ENCODE measurements at regions not wholly inside any gene's neighbourhood (a gene's known extent, or its start where the extent isn't known, plus 50 kb on each side); places are given as distances from the start of the nearest gene placed in this dataset.

GRCh38 chr6:139738801-139739455 is 364.5 kb upstream of the CITED2 start:
- no peak overlapping the region for H2BK12ac ChIP-seq (ENCODE audit: low read length in 2 of 2)
- WGBS, result 100% methylated on average over 1 of the region's 3 CpGs
- no peak overlapping the region for H4K91ac ChIP-seq (ENCODE audit: low read length)

DNA sequence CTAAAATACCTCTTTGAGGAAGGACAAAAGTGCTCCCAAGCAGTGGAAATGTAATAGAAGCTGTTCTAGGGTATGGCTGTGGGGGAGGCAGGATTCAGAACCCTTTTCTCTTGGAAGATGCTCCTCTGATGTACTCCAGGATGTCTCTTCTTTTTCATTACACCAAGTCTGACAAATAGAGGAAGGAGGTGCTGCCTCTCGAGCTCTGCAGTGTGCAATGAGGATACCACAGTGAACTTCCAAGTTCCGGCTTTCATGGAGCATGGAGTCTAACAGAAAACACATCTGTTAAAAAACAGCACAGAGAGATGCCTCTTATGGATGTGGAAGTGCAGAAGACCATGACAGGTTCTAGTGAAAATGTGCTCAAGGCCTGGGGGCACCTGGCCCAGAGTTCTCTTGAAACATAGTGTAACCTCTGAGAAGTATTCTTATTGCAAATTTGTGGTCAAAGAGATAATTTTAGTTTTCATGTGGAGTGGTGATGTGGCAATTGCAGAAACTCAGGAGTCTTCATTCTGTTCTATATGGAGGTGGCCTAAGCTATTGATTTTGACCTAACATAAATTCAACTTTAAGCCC is 362.0 kb upstream of the CITED2 start:
- no peaks in the 10 kb centered on the region for H3K36me3 ChIP-seq (ENCODE audit: control insufficient read depth in 1 of 2, insufficient read depth in 2 of 2, low read depth in 1 of 2, low read length in 2 of 2)
- H3K27ac ChIP-seq (ENCODE audit: low read length, poor library complexity, severe bottlenecking), result no peak overlapping the region
- H2AK5ac ChIP-seq (ENCODE audit: low read length, severe bottlenecking), result peak overlapping the region; percentile 6
- H2BK15ac ChIP-seq (ENCODE audit: low read depth, poor library complexity, severe bottlenecking), result no peak overlapping the region
- no peaks in the 10 kb centered on the region for H3K79me1 ChIP-seq (replicated peaks; ENCODE audit: low read length, poor library complexity, severe bottlenecking)
- no peak overlapping the region for H2BK120ac ChIP-seq (ENCODE audit: low read depth, low read length)
- H3K4ac ChIP-seq (ENCODE audit: low read depth in 1 of 2, low read length in 2 of 2), result peak overlapping the region in 1 of 2 experiments; percentile 30
- H2BK12ac ChIP-seq (ENCODE audit: low read length in 2 of 2), result no peak overlapping the region
- no peak overlapping the region for H3K4me2 ChIP-seq (ENCODE audit: low read length, poor library complexity, severe bottlenecking)
- H3K23ac ChIP-seq (ENCODE audit: low read length in 2 of 2), result no peak overlapping the region
- no peak for DNase-seq
- no peak overlapping the region for H3K14ac ChIP-seq (ENCODE audit: low read length in 2 of 2)
- H3K4me3 ChIP-seq (ENCODE audit: insufficient read depth in 1 of 2, low read depth in 1 of 2, low read length in 2 of 2), result no peak overlapping the region
- H3K27me3 ChIP-seq (ENCODE audit: control insufficient read depth in 1 of 2, insufficient read depth in 1 of 2, low read length in 2 of 2), result no peaks in the 10 kb centered on the region
- peak overlapping the region; percentile 23 for H4K8ac ChIP-seq (ENCODE audit: low read length)
- 78% methylated on average over 2 of the region's 2 CpGs for WGBS
- no peaks in the 10 kb centered on the region for H3K9me3 ChIP-seq (ENCODE audit: control insufficient read depth, low read length)
- H3K9ac ChIP-seq (ENCODE audit: low read length), result no peak overlapping the region
- H2BK5ac ChIP-seq (ENCODE audit: low read depth, low read length, poor library complexity, severe bottlenecking), result no peak overlapping the region
- H2AFZ ChIP-seq (ENCODE audit: low read depth, low read length), result no peak overlapping the region
- H3K18ac ChIP-seq (ENCODE audit: low read depth in 1 of 2, low read length in 2 of 2), result peak overlapping the region in 1 of 2 experiments; percentile 4
- H4K91ac ChIP-seq (ENCODE audit: low read length), result no peak overlapping the region
- peaks cover 3% of the 10 kb centered on the region for H3K4me1 ChIP-seq (ENCODE audit: control insufficient read depth, insufficient read depth, low read depth, low read length)

More at GRCh38 chr6:139738801-139739455, 364.5 kb upstream of the CITED2 start:
- H3K18ac ChIP-seq (ENCODE audit: low read depth in 1 of 2, low read length in 2 of 2), result no peak overlapping the region
- no peak overlapping the region for H2BK120ac ChIP-seq (ENCODE audit: low read depth, low read length)
- no peak for DNase-seq
- H3K4me3 ChIP-seq (ENCODE audit: insufficient read depth in 1 of 2, low read depth in 1 of 2, low read length in 2 of 2), result no peak overlapping the region
- no peak overlapping the region for H2BK15ac ChIP-seq (ENCODE audit: low read depth, poor library complexity, severe bottlenecking)
- no peaks in the 10 kb centered on the region for H3K9me3 ChIP-seq (ENCODE audit: control insufficient read depth, low read length)
- H3K4me2 ChIP-seq (ENCODE audit: low read length, poor library complexity, severe bottlenecking), result no peak overlapping the region
- H2AK5ac ChIP-seq (ENCODE audit: low read length, severe bottlenecking), result no peak overlapping the region
- no peak overlapping the region for H3K23ac ChIP-seq (ENCODE audit: low read length in 2 of 2)
- no peaks in the 10 kb centered on the region for H3K79me1 ChIP-seq (replicated peaks; ENCODE audit: low read length, poor library complexity, severe bottlenecking)
- H4K8ac ChIP-seq (ENCODE audit: low read length), result no peak overlapping the region
- H3K9ac ChIP-seq (ENCODE audit: low read length), result no peak overlapping the region
- no peak overlapping the region for H2AFZ ChIP-seq (ENCODE audit: low read depth, low read length)
- H2BK5ac ChIP-seq (ENCODE audit: low read depth, low read length, poor library complexity, severe bottlenecking), result no peak overlapping the region
- H3K4ac ChIP-seq (ENCODE audit: low read depth in 1 of 2, low read length in 2 of 2), result no peak overlapping the region
- H3K27me3 ChIP-seq (ENCODE audit: control insufficient read depth in 1 of 2, insufficient read depth in 1 of 2, low read length in 2 of 2), result no peaks in the 10 kb centered on the region
- no peaks in the 10 kb centered on the region for H3K4me1 ChIP-seq (ENCODE audit: control insufficient read depth, insufficient read depth, low read depth, low read length)
- H3K36me3 ChIP-seq (ENCODE audit: control insufficient read depth in 1 of 2, insufficient read depth in 2 of 2, low read depth in 1 of 2, low read length in 2 of 2), result no peaks in the 10 kb centered on the region
- H3K27ac ChIP-seq (ENCODE audit: low read length, poor library complexity, severe bottlenecking), result no peak overlapping the region
- no peak overlapping the region for H3K14ac ChIP-seq (ENCODE audit: low read length in 2 of 2)

- Histone ChIP-seq H3K9me3 (ENCODE audit: control insufficient read depth, low read length) (no peaks in the 10 kb centered on the region), H3K4ac (ENCODE audit: low read depth in 1 of 2, low read length in 2 of 2) (no peak overlapping the region), H4K91ac (ENCODE audit: low read length) (no peak overlapping the region), H2BK5ac (ENCODE audit: low read depth, low read length, poor library complexity, severe bottlenecking) (no peak overlapping the region), H3K27me3 (ENCODE audit: control insufficient read depth in 1 of 2, insufficient read depth in 1 of 2, low read length in 2 of 2) (no peaks in the 10 kb centered on the region), H3K79me1 (replicated peaks; ENCODE audit: low read length, poor library complexity, severe bottlenecking) (no peaks in the 10 kb centered on the region), H3K9ac (ENCODE audit: low read length) (peak overlapping the region; percentile 6), H3K36me3 (ENCODE audit: control insufficient read depth in 1 of 2, insufficient read depth in 2 of 2, low read depth in 1 of 2, low read length in 2 of 2) (no peaks in the 10 kb centered on the region), H2AFZ (ENCODE audit: low read depth, low read length) (no peak overlapping the region), H2BK15ac (ENCODE audit: low read depth, poor library complexity, severe bottlenecking) (no peak overlapping the region), H3K18ac (ENCODE audit: low read depth in 1 of 2, low read length in 2 of 2) (no peak overlapping the region), H3K4me1 (ENCODE audit: control insufficient read depth, insufficient read depth, low read depth, low read length) (peaks cover 3% of the 10 kb centered on the region), H2BK120ac (ENCODE audit: low read depth, low read length) (no peak overlapping the region), H3K23ac (ENCODE audit: low read length in 2 of 2) (no peak overlapping the region), H3K4me3 (ENCODE audit: insufficient read depth in 1 of 2, low read depth in 1 of 2, low read length in 2 of 2) (no peak overlapping the region), H2BK12ac (ENCODE audit: low read length in 2 of 2) (no peak overlapping the region), H4K8ac (ENCODE audit: low read length) (no peak overlapping the region), H2AK5ac (ENCODE audit: low read length, severe bottlenecking) (no peak overlapping the region), H3K14ac (ENCODE audit: low read length in 2 of 2) (no peak overlapping the region), H3K27ac (ENCODE audit: low read length, poor library complexity, severe bottlenecking) (no peak overlapping the region), H3K4me2 (ENCODE audit: low read length, poor library complexity, severe bottlenecking) (no peak overlapping the region)
- 27% methylated on average over 3 of the region's 3 CpGs for WGBS
- peak; percentile 46 for DNase-seq
Observed at GRCh38 chr6:139732451-139732850, 358.0 kb upstream of the CITED2 start.

DNA sequence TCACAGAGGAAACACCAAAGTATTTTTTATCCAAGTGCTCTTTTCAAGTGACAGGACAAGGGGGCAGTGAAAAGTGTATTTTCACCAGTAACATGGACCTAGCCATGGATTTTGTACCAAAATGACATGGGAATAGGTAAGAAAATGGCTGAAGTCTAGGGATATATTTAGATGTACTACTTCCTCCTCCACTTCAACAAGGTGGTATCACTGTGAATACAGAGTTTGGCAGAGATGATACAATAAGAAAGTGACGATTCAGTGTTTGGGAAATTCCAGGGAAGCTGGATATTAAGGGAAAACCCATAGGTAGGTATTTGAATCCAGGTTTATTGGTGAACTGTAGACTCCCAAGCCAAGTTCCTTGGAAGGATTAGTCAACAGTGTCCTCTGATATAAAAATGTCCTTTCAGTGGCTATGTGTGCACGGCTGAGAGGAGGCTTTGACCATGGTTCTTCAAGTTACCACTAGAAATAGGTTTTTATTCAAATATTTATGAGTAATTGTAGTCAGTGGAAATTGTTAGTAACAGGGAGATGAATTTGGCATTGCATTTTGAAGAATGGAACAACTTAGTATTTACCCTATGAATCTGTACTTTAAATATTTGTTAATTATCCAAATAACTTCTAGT is 356.0 kb upstream of the CITED2 start:
- H3K27me3 ChIP-seq (ENCODE audit: control insufficient read depth in 1 of 2, insufficient read depth in 1 of 2, low read length in 2 of 2), result no peaks in the 10 kb centered on the region
- no peak overlapping the region for H3K14ac ChIP-seq (ENCODE audit: low read length in 2 of 2)
- H2BK12ac ChIP-seq (ENCODE audit: low read length in 2 of 2), result no peak overlapping the region
- no peak overlapping the region for H3K9ac ChIP-seq (ENCODE audit: low read length)
- H3K27ac ChIP-seq (ENCODE audit: low read length, poor library complexity, severe bottlenecking), result no peak overlapping the region
- no peak overlapping the region for H3K18ac ChIP-seq (ENCODE audit: low read depth in 1 of 2, low read length in 2 of 2)
- no peak overlapping the region for H2BK120ac ChIP-seq (ENCODE audit: low read depth, low read length)
- H2AK5ac ChIP-seq (ENCODE audit: low read length, severe bottlenecking), result no peak overlapping the region
- no peak overlapping the region for H4K91ac ChIP-seq (ENCODE audit: low read length)
- H2BK15ac ChIP-seq (ENCODE audit: low read depth, poor library complexity, severe bottlenecking), result no peak overlapping the region
- H2BK5ac ChIP-seq (ENCODE audit: low read depth, low read length, poor library complexity, severe bottlenecking), result no peak overlapping the region
- no peak overlapping the region for H3K23ac ChIP-seq (ENCODE audit: low read length in 2 of 2)
- no peak overlapping the region for H4K8ac ChIP-seq (ENCODE audit: low read length)
- no peak overlapping the region for H3K4me2 ChIP-seq (ENCODE audit: low read length, poor library complexity, severe bottlenecking)
- H3K79me1 ChIP-seq (replicated peaks; ENCODE audit: low read length, poor library complexity, severe bottlenecking), result no peaks in the 10 kb centered on the region
- H3K36me3 ChIP-seq (ENCODE audit: control insufficient read depth in 1 of 2, insufficient read depth in 2 of 2, low read depth in 1 of 2, low read length in 2 of 2), result no peaks in the 10 kb centered on the region
- H2AFZ ChIP-seq (ENCODE audit: low read depth, low read length), result no peak overlapping the region
- no peak overlapping the region for H3K4ac ChIP-seq (ENCODE audit: low read depth in 1 of 2, low read length in 2 of 2)
- WGBS, result 99% methylated on average over 2 of the region's 2 CpGs
- no peaks in the 10 kb centered on the region for H3K9me3 ChIP-seq (ENCODE audit: control insufficient read depth, low read length)
- no peak for DNase-seq
- peaks cover 3% of the 10 kb centered on the region for H3K4me1 ChIP-seq (ENCODE audit: control insufficient read depth, insufficient read depth, low read depth, low read length)
- H3K4me3 ChIP-seq (ENCODE audit: insufficient read depth in 1 of 2, low read depth in 1 of 2, low read length in 2 of 2), result no peak overlapping the region
